ENCODE measurements at regions not wholly inside any gene's neighbourhood (a gene's known extent, or its start where the extent isn't known, plus 50 kb on each side); places are given as distances from the start of the nearest gene placed in this dataset.
A peak's percentile ranks its signal among the peaks of the same experiment; 100 is the strongest.

DNA sequence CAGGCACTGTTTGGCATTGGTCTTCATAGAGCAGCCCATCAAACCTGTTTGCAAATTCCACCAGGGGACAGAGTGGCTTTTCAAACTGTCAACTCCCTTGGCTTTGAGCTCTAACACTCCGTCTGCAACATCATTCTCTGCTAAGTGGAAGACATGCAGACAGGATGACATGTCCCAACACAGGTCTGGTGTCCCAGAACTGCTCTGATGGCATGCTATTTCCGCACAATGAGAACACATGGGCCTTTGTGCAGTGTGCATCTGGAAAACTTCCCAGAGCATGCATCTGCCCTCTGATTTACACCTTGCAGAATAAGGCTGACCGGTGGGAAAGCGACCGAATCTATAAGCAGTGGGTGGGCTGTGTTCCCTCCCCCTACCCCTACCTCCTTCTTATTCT is 212.8 kb upstream of the GYPA start:
- Mint-ChIP-seq H3K4me1 (ENCODE audit: insufficient read depth, unreplicated experiment) (peaks cover 8% of the 10 kb centered on the region), H3K4me3 (ENCODE audit: unreplicated experiment) (no peak overlapping the region), H3K9me3 (ENCODE audit: unreplicated experiment) (no peaks in the 10 kb centered on the region), H3K27ac (ENCODE audit: low read depth, unreplicated experiment) (no peak overlapping the region), H3K36me3 (ENCODE audit: insufficient read depth, unreplicated experiment) (no peaks in the 10 kb centered on the region), H3K27me3 (ENCODE audit: insufficient read depth, unreplicated experiment) (no peaks in the 10 kb centered on the region)
- no peak for DNase-seq (ENCODE audit: unreplicated experiment)
- POLR2A ChIA-PET: interaction anchor here (0.7 kb wide), 1 partner anchor 1447 kb away, joined by 3 read pairs; no protein-coding TSS in a partner anchor
- no TSS peak for BruUV-seq (replicated peaks)
- TF ChIP-seq, protein P1, sequence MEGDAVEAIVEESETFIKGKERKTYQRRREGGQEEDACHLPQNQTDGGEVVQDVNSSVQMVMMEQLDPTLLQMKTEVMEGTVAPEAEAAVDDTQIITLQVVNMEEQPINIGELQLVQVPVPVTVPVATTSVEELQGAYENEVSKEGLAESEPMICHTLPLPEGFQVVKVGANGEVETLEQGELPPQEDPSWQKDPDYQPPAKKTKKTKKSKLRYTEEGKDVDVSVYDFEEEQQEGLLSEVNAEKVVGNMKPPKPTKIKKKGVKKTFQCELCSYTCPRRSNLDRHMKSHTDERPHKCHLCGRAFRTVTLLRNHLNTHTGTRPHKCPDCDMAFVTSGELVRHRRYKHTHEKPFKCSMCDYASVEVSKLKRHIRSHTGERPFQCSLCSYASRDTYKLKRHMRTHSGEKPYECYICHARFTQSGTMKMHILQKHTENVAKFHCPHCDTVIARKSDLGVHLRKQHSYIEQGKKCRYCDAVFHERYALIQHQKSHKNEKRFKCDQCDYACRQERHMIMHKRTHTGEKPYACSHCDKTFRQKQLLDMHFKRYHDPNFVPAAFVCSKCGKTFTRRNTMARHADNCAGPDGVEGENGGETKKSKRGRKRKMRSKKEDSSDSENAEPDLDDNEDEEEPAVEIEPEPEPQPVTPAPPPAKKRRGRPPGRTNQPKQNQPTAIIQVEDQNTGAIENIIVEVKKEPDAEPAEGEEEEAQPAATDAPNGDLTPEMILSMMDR (IDR thresholded peaks at IDR 0.05; ENCODE audit: unreplicated experiment): no peak
- CTCF ChIA-PET: no interaction called here
- intact Hi-C loops (cut with micrococcal nuclease): no loop called here

DNA sequence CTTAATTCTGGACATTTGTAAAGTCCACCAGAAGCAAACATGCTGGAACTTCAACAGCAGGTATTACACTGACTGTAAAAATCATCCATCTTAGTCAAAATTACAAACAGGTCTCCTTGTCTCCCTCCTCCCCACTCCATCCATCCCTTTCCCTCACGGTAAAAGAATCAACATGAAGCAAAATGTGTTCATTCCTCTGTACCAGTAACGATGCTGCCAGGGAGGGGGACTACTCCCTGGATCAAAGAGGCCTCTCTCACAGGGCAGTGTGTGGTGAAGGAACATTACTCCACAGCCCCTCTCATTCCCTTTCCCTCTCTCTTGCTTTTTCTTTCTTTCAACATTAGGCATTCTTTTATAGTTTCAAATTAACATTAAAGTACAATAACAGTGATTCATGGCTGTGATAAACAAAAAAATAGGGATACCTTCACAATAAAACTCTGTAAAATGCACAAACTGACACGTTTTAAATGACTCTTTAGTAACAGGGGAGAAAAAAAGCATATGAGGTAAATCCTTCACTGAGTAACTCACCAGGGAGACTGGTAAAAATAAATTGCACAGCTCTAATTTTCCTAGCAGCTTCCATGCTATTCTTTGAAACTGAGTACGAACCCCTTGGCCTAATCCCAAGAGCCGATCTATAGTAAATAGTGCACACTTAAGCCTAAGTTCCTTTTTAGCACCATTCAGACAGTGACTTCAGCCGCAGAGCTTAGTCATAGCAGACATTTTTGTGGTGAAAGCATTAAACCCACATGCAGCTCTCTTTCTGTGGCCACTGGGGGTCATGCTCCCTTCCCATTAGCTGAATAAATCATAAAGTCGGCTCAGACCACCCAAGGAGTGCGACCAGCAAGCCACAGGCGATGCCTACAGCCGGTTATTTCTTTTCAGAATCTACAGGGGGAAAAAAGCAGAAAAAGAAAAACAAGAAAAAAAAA is 215.6 kb upstream of the GYPA start:
- peaks cover 8% of the 10 kb centered on the region for H3K4me1 Mint-ChIP-seq (ENCODE audit: insufficient read depth, unreplicated experiment)
- ChIA-PET CTCF (interaction anchor here (0.5 to 0.8 kb wide), 3 partner anchors 10 to 707 kb away, joined by 3 read pairs; no protein-coding TSS in a partner anchor), POLR2A (interaction anchor here (0.7 kb wide), 1 partner anchor 1051 kb away, joined by 3 read pairs; no protein-coding TSS in a partner anchor)
- no peak overlapping the region for H3K27ac Mint-ChIP-seq (ENCODE audit: low read depth, unreplicated experiment)
- no TSS peak for BruUV-seq (replicated peaks)
- TF ChIP-seq, protein P1 (IDR thresholded peaks at IDR 0.05; ENCODE audit: unreplicated experiment): no peak
- intact Hi-C loops (cut with micrococcal nuclease): loop anchor here (5.0 kb wide), 1 partner anchor 706 kb away; no protein-coding TSS in a partner anchor
- H3K9me3 Mint-ChIP-seq (ENCODE audit: unreplicated experiment): no peaks in the 10 kb centered on the region
- peak; percentile 87 for DNase-seq (ENCODE audit: unreplicated experiment)
- no peaks in the 10 kb centered on the region for H3K36me3 Mint-ChIP-seq (ENCODE audit: insufficient read depth, unreplicated experiment)
- no peaks in the 10 kb centered on the region for H3K27me3 Mint-ChIP-seq (ENCODE audit: insufficient read depth, unreplicated experiment)
- H3K4me3 Mint-ChIP-seq (ENCODE audit: unreplicated experiment): no peak overlapping the region

DNA sequence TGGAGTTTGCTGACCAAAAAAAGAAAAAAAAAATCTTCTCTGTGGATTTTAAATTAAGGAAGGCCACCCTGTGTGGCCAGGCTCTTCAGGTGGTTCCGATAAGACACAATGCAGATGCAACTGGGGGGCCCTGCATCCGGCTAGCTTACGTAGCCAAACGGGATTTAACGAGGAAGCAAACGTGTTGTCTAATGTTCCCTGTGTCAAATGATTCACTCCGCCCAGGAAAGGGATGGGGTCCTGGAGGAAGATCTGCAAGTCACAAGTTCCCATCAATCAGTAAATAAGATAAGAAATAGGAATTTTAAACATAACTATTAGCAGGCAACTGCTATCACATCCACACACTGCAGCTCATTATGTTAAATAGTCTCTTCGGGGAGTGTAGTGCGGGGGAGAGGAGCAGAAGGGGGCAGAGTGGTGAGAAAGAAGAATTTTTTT is 216.4 kb upstream of the GYPA start:
- no peak overlapping the region for H3K4me3 Mint-ChIP-seq (ENCODE audit: unreplicated experiment)
- DNase-seq (ENCODE audit: unreplicated experiment): no peak
- TF ChIP-seq, protein P1 (IDR thresholded peaks at IDR 0.05; ENCODE audit: unreplicated experiment): no peak
- H3K4me1 Mint-ChIP-seq (ENCODE audit: insufficient read depth, unreplicated experiment): peaks cover 8% of the 10 kb centered on the region
- CTCF ChIA-PET: interaction anchor here (0.6 to 0.7 kb wide), 2 partner anchors 542 to 1317 kb away, joined by 3 read pairs; no protein-coding TSS in a partner anchor
- no peak overlapping the region for H3K27ac Mint-ChIP-seq (ENCODE audit: low read depth, unreplicated experiment)
- no peaks in the 10 kb centered on the region for H3K36me3 Mint-ChIP-seq (ENCODE audit: insufficient read depth, unreplicated experiment)
- BruUV-seq (replicated peaks): no TSS peak
- no peaks in the 10 kb centered on the region for H3K9me3 Mint-ChIP-seq (ENCODE audit: unreplicated experiment)
- intact Hi-C loops (cut with micrococcal nuclease): loop anchor here (5.0 kb wide), 1 partner anchor 705 kb away; no protein-coding TSS in a partner anchor
- POLR2A ChIA-PET: interaction anchor here (1.2 kb wide), 1 partner anchor 15 kb away, joined by 3 read pairs; no protein-coding TSS in a partner anchor
- H3K27me3 Mint-ChIP-seq (ENCODE audit: insufficient read depth, unreplicated experiment): no peaks in the 10 kb centered on the region

DNA sequence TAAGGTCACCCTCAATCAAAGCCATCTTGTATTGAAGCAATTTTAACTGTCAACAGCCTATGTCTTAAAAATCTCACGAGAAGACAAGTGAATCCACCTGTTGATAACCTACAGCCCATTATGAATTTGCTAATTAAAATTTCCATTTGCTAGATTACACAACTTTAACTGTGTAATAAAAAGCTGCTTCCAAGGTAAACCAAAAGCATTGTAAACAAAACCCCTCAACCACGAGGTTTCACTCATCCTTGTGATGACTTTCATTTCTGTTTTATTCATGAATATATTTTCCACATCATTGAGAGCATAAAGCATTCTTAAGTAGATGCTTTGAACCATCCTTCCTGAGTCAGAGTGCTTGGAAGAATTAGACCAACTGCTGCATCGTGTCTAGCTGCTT is 217.5 kb upstream of the GYPA start:
- Mint-ChIP-seq H3K4me1 (ENCODE audit: insufficient read depth, unreplicated experiment) (peaks cover 8% of the 10 kb centered on the region), H3K27me3 (ENCODE audit: insufficient read depth, unreplicated experiment) (no peaks in the 10 kb centered on the region), H3K27ac (ENCODE audit: low read depth, unreplicated experiment) (no peak overlapping the region), H3K9me3 (ENCODE audit: unreplicated experiment) (no peaks in the 10 kb centered on the region), H3K4me3 (ENCODE audit: unreplicated experiment) (no peak overlapping the region), H3K36me3 (ENCODE audit: insufficient read depth, unreplicated experiment) (no peaks in the 10 kb centered on the region)
- BruUV-seq (replicated peaks): no TSS peak
- CTCF ChIA-PET: no interaction called here
- intact Hi-C loops (cut with micrococcal nuclease): loop anchor here (5.0 kb wide), 1 partner anchor 704 kb away; no protein-coding TSS in a partner anchor
- DNase-seq (ENCODE audit: unreplicated experiment): no peak
- TF ChIP-seq, protein P1 (IDR thresholded peaks at IDR 0.05; ENCODE audit: unreplicated experiment): no peak
- POLR2A ChIA-PET: interaction anchor here (1.2 kb wide), 1 partner anchor 14 kb away, joined by 3 read pairs; no protein-coding TSS in a partner anchor
